ENCODE measurements at regions not wholly inside any gene's neighbourhood (a gene's known extent, or its start where the extent isn't known, plus 50 kb on each side); places are given as distances from the start of the nearest gene placed in this dataset.

DNA sequence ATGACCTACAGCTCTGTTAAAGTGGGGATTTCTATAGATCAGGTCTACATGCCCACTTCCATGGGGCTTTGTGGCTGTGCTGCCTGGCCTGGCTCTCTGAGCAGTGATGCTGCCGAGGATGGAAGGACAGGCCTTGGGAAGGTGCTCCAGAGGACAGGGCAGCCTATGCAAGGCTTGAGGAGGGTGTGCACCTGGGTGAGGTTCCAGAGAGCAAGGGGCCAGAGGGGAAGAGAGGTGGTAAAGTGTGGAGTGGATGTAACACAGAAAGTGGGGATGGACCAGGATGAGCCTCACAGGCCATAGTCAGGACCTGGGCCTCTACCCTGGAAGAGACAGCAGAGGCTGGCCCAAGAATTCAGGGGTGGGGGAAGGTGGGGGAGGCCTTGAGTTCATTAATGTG, 826.4 kb downstream of the DCDC2C start:
- TF ChIP-seq EZH2 (IDR thresholded peaks at IDR 0.05), result no peak
- TF ChIP-seq POLR2AphosphoS5 (IDR thresholded peaks at IDR 0.05; ENCODE audit: borderline replicate concordance, low read depth, low read length), result no peak
- no peak for TF ChIP-seq FOXP2 (optimal IDR thresholded peaks at IDR 0.05; ENCODE audit: control extremely low read depth, extremely low read length, insufficient read depth)
